ENCODE measurements at regions not wholly inside any gene's neighbourhood (a gene's known extent, or its start where the extent isn't known, plus 50 kb on each side); places are given as distances from the start of the nearest gene placed in this dataset.

DNA sequence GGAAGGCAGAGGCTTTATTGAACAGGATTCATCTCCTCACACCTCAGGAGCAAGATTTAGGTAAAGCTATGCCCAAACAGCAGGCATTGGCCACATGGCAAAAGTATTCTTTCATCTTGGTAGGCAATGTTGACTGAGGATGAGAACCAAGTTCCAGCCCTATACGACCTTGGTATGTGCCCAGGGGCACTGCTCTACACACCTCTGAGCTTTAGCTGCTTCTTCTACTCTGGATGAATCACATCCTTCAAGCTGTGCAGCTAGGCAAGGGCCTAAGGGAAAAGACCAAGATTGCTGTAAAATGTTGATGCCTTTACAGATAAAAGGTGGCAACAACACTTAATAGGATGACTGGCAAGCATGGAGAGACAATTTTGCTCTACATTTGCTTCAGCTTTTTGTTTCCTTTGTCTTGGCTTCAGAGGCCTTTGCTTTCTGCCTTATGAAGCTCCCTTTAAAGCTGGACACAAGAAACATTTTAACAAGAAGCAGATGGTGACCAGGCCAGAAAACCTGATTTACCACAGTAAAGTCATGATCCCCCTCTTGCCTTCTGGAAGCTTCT lies 183.3 kb upstream of the KITLG start:
- WGBS (ENCODE audit: missing lambda C conversion rate) = 0% methylated on average over 1 of the region's 1 CpG
- FAIRE-seq (no peak), ATAC-seq (no peak), DNase-seq (ENCODE audit: low read depth in 1 of 2, low spot score in 1 of 2) (no peak)
- ChIA-PET CTCF (interaction anchor here (0.9 kb wide), 1 partner anchor 20 kb away, joined by 3 read pairs; no protein-coding TSS in a partner anchor), POLR2A (no interaction called here)
- Histone ChIP-seq H3K4me2 (no peak overlapping the region), H3K4me1 (no peaks in the 10 kb centered on the region), H3K9me3 (no peaks in the 10 kb centered on the region), H3K4me3 (no peak overlapping the region), H3K27ac (no peak overlapping the region)
- TF ChIP-seq CBX8 (IDR thresholded peaks at IDR 0.05) = no peak

DNA sequence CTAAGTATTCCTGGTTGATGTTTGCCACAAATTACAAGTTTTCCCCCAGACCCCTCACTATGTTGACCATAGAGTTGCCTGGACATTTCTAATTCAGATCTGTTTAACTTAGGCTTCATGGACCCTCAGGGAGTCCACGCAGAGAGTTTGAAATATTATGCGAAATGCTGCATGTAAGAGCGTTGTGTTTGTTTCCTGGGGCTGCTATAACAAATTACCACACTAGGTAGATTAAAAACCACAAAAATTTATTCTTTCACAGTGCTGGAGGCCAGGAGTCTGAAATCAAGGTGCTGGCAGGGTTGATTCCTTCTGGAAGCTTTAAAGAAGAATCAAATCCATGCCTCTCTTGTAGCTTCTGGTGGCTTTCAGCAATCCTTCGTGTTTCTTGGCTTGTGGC lies 177.9 kb upstream of the KITLG start:
- H3K4me1 ChIP-seq = no peaks in the 10 kb centered on the region
- POLR2A ChIA-PET = no interaction called here
- 56% methylated on average over 4 of the region's 4 CpGs for WGBS (ENCODE audit: missing lambda C conversion rate)
- H3K9me3 ChIP-seq = no peaks in the 10 kb centered on the region
- FAIRE-seq (no peak), ATAC-seq (no peak), DNase-seq (ENCODE audit: low read depth in 1 of 2, low spot score in 1 of 2) (no peak)
- H3K4me3 ChIP-seq = no peak overlapping the region
- no peak overlapping the region for H3K4me2 ChIP-seq
- TF ChIP-seq PHF8 (IDR thresholded peaks at IDR 0.05; ENCODE audit: borderline replicate concordance, low read depth) (no peak), CHD2 (IDR thresholded peaks at IDR 0.05; ENCODE audit: low read length, partially characterized antibody) (no peak), EHMT2 (IDR thresholded peaks at IDR 0.05; ENCODE audit: low read depth) (no peak)
- TF ChIP-seq, protein P1, sequence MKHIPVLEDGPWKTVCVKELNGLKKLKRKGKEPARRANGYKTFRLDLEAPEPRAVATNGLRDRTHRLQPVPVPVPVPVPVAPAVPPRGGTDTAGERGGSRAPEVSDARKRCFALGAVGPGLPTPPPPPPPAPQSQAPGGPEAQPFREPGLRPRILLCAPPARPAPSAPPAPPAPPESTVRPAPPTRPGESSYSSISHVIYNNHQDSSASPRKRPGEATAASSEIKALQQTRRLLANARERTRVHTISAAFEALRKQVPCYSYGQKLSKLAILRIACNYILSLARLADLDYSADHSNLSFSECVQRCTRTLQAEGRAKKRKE (CRISPR knock-in tag; IDR thresholded peaks at IDR 0.05; ENCODE audit: low read depth) = no peak
- CTCF ChIA-PET = no interaction called here
- no peak overlapping the region for H3K27ac ChIP-seq

DNA sequence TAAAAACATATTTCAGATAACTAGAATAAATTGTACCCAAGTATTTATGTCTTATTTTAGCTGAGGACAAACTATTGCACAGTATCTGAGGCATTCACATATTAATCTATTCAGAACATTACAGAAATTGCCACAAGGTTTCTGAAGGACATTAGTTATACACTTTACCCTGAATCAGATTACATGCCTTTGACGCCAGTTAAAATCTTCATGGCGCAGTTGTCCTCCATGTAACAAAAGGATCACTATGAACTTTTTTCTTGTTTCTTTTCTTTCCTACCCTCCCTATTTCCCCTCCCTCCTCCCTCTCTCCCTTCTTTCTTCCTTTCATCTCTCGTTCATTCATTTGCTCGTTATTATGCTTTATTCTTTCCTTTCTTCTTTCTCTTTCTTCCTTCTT lies 176.6 kb upstream of the KITLG start:
- peaks cover 11% of the 10 kb centered on the region; the same call in 2 of the 3 replicates for H3K4me1 ChIP-seq
- no peak for ATAC-seq
- ChIA-PET CTCF (no interaction called here), POLR2A (no interaction called here)
- FAIRE-seq = no peak
- no peak for DNase-seq (ENCODE audit: low read depth in 1 of 2, low spot score in 1 of 2)
- WGBS (ENCODE audit: missing lambda C conversion rate) = 74% methylated on average over 4 of the region's 4 CpGs
- H3K4me3 ChIP-seq = no peak overlapping the region
- TF ChIP-seq USF2 (IDR thresholded peaks at IDR 0.05) (no peak), POLR2AphosphoS2 (conservative IDR thresholded peaks at IDR 0.05; ENCODE audit: low read length) (no peak), HES2 (IDR thresholded peaks at IDR 0.05) (no peak), CBX2 (IDR thresholded peaks at IDR 0.05; ENCODE audit: borderline replicate concordance, low read depth) (no peak), TFCP2L1 (CRISPR knock-in tag; IDR thresholded peaks at IDR 0.05) (no peak), POLR2A (IDR thresholded peaks at IDR 0.05; ENCODE audit: low read length) (no peak), HDAC2 (IDR thresholded peaks at IDR 0.05) (no peak), RFX5 (IDR thresholded peaks at IDR 0.05) (no peak), MYC (IDR thresholded peaks at IDR 0.05; ENCODE audit: borderline replicate concordance, low read length) (no peak)
- TF ChIP-seq, protein P2, sequence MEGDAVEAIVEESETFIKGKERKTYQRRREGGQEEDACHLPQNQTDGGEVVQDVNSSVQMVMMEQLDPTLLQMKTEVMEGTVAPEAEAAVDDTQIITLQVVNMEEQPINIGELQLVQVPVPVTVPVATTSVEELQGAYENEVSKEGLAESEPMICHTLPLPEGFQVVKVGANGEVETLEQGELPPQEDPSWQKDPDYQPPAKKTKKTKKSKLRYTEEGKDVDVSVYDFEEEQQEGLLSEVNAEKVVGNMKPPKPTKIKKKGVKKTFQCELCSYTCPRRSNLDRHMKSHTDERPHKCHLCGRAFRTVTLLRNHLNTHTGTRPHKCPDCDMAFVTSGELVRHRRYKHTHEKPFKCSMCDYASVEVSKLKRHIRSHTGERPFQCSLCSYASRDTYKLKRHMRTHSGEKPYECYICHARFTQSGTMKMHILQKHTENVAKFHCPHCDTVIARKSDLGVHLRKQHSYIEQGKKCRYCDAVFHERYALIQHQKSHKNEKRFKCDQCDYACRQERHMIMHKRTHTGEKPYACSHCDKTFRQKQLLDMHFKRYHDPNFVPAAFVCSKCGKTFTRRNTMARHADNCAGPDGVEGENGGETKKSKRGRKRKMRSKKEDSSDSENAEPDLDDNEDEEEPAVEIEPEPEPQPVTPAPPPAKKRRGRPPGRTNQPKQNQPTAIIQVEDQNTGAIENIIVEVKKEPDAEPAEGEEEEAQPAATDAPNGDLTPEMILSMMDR (IDR thresholded peaks at IDR 0.05) = no peak
- H3K4me2 ChIP-seq = no peak overlapping the region
- no peaks in the 10 kb centered on the region for H3K9me3 ChIP-seq
- no peak overlapping the region for H3K27ac ChIP-seq

DNA sequence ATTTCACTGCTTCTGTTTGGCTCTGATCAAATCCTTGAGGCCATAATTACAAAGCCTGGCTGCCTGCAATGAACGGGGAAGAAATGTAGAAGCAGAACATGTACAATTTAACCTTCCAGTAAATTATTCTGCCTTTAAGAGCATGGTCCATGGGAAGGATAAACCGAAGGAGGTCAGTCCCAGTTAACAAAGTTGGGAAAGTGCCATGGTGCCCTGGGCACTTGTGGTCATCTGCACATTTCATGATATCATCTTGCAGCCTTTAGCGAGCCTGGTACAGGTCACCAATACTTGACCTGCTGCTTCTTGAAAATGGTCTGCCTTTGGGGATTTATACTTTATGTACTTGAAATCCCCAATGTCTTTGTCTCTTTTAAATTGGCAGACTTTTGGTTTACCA lies 175.9 kb upstream of the KITLG start:
- no peak overlapping the region for H3K4me2 ChIP-seq
- POLR2A ChIA-PET = no interaction called here
- 66% methylated on average over 3 of the region's 3 CpGs for WGBS (ENCODE audit: missing lambda C conversion rate)
- H3K4me3 ChIP-seq = no peak overlapping the region
- no peaks in the 10 kb centered on the region for H3K9me3 ChIP-seq
- ATAC-seq (no peak), FAIRE-seq (no peak), DNase-seq (ENCODE audit: low read depth in 1 of 2, low spot score in 1 of 2) (no peak)
- H3K4me1 ChIP-seq = peaks cover 12% of the 10 kb centered on the region; the same call in 2 of the 3 replicates
- no peak overlapping the region for H3K27ac ChIP-seq
- CTCF ChIA-PET = no interaction called here
- no peak for TF ChIP-seq HES2 (IDR thresholded peaks at IDR 0.05)
- TF ChIP-seq, protein P3, sequence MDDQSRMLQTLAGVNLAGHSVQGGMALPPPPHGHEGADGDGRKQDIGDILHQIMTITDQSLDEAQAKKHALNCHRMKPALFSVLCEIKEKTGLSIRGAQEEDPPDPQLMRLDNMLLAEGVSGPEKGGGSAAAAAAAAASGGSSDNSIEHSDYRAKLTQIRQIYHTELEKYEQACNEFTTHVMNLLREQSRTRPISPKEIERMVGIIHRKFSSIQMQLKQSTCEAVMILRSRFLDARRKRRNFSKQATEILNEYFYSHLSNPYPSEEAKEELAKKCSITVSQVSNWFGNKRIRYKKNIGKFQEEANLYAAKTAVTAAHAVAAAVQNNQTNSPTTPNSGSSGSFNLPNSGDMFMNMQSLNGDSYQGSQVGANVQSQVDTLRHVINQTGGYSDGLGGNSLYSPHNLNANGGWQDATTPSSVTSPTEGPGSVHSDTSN (IDR thresholded peaks at IDR 0.05) = no peak
- TF ChIP-seq JUN (IDR thresholded peaks at IDR 0.05) = no peak
- TF ChIP-seq CBX2 (IDR thresholded peaks at IDR 0.05; ENCODE audit: borderline replicate concordance, low read depth) = no peak
- TF ChIP-seq EHF (CRISPR knock-in tag; IDR thresholded peaks at IDR 0.05) = no peak
- no peak for TF ChIP-seq NR3C1 (IDR thresholded peaks at IDR 0.05)
- no peak for TF ChIP-seq SMC3 (IDR thresholded peaks at IDR 0.05)
- TF ChIP-seq EHMT2 (IDR thresholded peaks at IDR 0.05; ENCODE audit: low read depth) = no peak
- no peak for TF ChIP-seq EP300 (IDR thresholded peaks at IDR 0.05)
- TF ChIP-seq BHLHE40 (IDR thresholded peaks at IDR 0.05; ENCODE audit: low read depth, low read length) = no peak
- no peak for TF ChIP-seq KDM5A (IDR thresholded peaks at IDR 0.05)
- no peak for TF ChIP-seq TP53 (CRISPR knock-in tag; IDR thresholded peaks at IDR 0.05)
- TF ChIP-seq, protein P4, sequence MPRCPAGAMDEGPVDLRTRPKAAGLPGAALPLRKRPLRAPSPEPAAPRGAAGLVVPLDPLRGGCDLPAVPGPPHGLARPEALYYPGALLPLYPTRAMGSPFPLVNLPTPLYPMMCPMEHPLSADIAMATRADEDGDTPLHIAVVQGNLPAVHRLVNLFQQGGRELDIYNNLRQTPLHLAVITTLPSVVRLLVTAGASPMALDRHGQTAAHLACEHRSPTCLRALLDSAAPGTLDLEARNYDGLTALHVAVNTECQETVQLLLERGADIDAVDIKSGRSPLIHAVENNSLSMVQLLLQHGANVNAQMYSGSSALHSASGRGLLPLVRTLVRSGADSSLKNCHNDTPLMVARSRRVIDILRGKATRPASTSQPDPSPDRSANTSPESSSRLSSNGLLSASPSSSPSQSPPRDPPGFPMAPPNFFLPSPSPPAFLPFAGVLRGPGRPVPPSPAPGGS (IDR thresholded peaks at IDR 0.05) = no peak
- TF ChIP-seq, protein P1 (CRISPR knock-in tag; IDR thresholded peaks at IDR 0.05; ENCODE audit: low read depth) = no peak
